HL-60 (cell line): ENCODE measurements at regions not wholly inside any gene's neighbourhood (a gene's known extent, or its start where the extent isn't known, plus 50 kb on each side); places are given as distances from the start of the nearest gene placed in this dataset.
A peak's percentile ranks its signal among the peaks of the same experiment; 100 is the strongest.

ENCODE experiments used
- DNase-seq, 2 experiments: peaks; one replicate each; pipeline ENCODE4 v3.0.0-alpha.2; 2010 to 2020; ENCODE audit warnings: low read depth in 1 of 2, low spot score in 1 of 2
- H3K27ac ChIP-seq: fragments of 250-450 bp; sonication (Bioruptor Pico); replicated peaks from 2 replicates; pipeline ENCODE4 v1.5.1; 2020; ENCODE audit warnings: mild to moderate bottlenecking, moderate library complexity
- H3K27me3 ChIP-seq: fragments of 250-450 bp; sonication (Bioruptor Pico); 2 replicates; pipeline ENCODE4 v1.5.1; 2021; ENCODE audit warnings: mild to moderate bottlenecking, moderate library complexity; ENCODE audit not compliant: insufficient read depth, poor library complexity, severe bottlenecking
- H3K4me3 ChIP-seq: replicated peaks from 2 replicates; pipeline ENCODE4 v1.5.1; 2011; ENCODE audit warnings: mild to moderate bottlenecking, control low read depth, low read length; ENCODE audit not compliant: insufficient read depth
- CTCF ChIP-seq: IDR thresholded peaks from one replicate; pipeline ENCODE4 v1.5.1; 2011; ENCODE audit warnings: low read length, control low read depth, inconsistent platforms; ENCODE audit not compliant: insufficient read depth
- GABPA ChIP-seq: IDR thresholded peaks from 2 replicates; pipeline ENCODE4 v1.6.1; 2012; ENCODE audit warnings: low read depth
- POLR2AphosphoS5 ChIP-seq: IDR thresholded peaks from 2 replicates; pipeline ENCODE4 v1.6.1; 2012; ENCODE audit warnings: low read depth
- REST ChIP-seq: IDR thresholded peaks from 2 replicates; pipeline ENCODE4 v1.6.1; 2012; ENCODE audit warnings: low read depth; ENCODE audit not compliant: insufficient replicate concordance
- SPI1 ChIP-seq: IDR thresholded peaks from 2 replicates; pipeline ENCODE4 v1.6.1; 2012; ENCODE audit warnings: low read depth, mild to moderate bottlenecking, borderline replicate concordance

- TF ChIP-seq SPI1 (no peak), GABPA (no peak), CTCF (peak; percentile 30), REST (no peak), POLR2AphosphoS5 (no peak)
- Histone ChIP-seq H3K27me3 (no peaks in the 10 kb centered on the region), H3K27ac (no peak overlapping the region), H3K4me3 (no peak overlapping the region)
- DNase-seq: peak in 1 of 2 experiments; percentile 16
Observed at GRCh38 chrX:138128027-138128671, 562.2 kb downstream of the ZIC3 start.

- Histone ChIP-seq H3K27ac (no peak overlapping the region), H3K27me3 (no peaks in the 10 kb centered on the region), H3K4me3 (no peak overlapping the region)
- TF ChIP-seq CTCF (no peak), SPI1 (no peak), GABPA (no peak), REST (no peak), POLR2AphosphoS5 (no peak)
- DNase-seq: no peak
Observed at GRCh38 chrX:138150709-138151108, 560.8 kb downstream of the FGF13 start.

GRCh38 chrX:138157850-138158249, 553.7 kb downstream of the FGF13 start:
- TF ChIP-seq REST (no peak), CTCF (no peak), POLR2AphosphoS5 (no peak), SPI1 (no peak), GABPA (no peak)
- Histone ChIP-seq H3K27me3 (no peaks in the 10 kb centered on the region), H3K4me3 (no peak overlapping the region), H3K27ac (no peak overlapping the region)
- DNase-seq: no peak
